GM12878 (cell line): ENCODE measurements at regions not wholly inside any gene's neighbourhood (a gene's known extent, or its start where the extent isn't known, plus 50 kb on each side); places are given as distances from the start of the nearest gene placed in this dataset.

ENCODE experiments used
- ATAC-seq: fragments of 200-7000 bp; cut with Tn5 transposase; 3 replicates; pipeline ENCODE4 v1.9.1; 2020; ENCODE audit warnings: mild to moderate bottlenecking, moderate library complexity
- BruUV-seq: library from RNA; stranded (reverse); fragments of 400-500 nt; replicated peaks from 2 replicates; lab custom pipeline; 2021; lab: Mats Ljungman, UMichigan
- CTCF ChIA-PET: fragments of 300-600 bp; sonication (Branson Sonifier 250); formaldehyde crosslinking; extraction: SDS; loops from one replicate; lab custom pipeline; 2021; ENCODE audit warnings: inconsistent platforms; lab: Yijun Ruan, JAX
- POLR2A ChIA-PET: fragments of 350-600 bp; formaldehyde crosslinking; extraction: SDS; loops from one replicate; lab custom pipeline; 2021; ENCODE audit warnings: inconsistent platforms; lab: Charles Lee
- RAD21 ChIA-PET: fragments of 300-600 bp; sonication (Branson Sonifier 250); formaldehyde crosslinking; loops from one replicate; lab custom pipeline; 2023; ENCODE audit warnings: antibody characterized with exemption; ENCODE audit not compliant: unreplicated experiment; lab: Charles Lee
- SMC1A ChIA-PET: fragments of 300-600 bp; sonication (Branson Sonifier 250); formaldehyde crosslinking; loops from one replicate; lab custom pipeline; 2023; ENCODE audit not compliant: unreplicated experiment, uncharacterized antibody; lab: Charles Lee
- DNase-seq: peaks from one replicate; pipeline ENCODE4 v3.0.0-alpha.2; 2011; ENCODE audit warnings: low read depth, low spot score
- FAIRE-seq: peaks from 3 replicates; lab custom pipeline; 2011; peaks lifted over from hg19 to GRCh38; lab: Jason Lieb, UNC
- H2AFZ ChIP-seq: 2 replicates; pipeline ENCODE4 v1.6.0; 2011; ENCODE audit warnings: low read depth, low read length, control low read depth; ENCODE audit not compliant: control insufficient read depth
- H3K27ac ChIP-seq: 2 replicates; pipeline ENCODE4 v1.5.1; 2011; ENCODE audit warnings: control low read depth; ENCODE audit not compliant: control insufficient read depth, insufficient read depth
- H3K27me3 ChIP-seq, 2 experiments: replicated peaks in 1 of 2; 2 replicates each; pipeline versions ENCODE4 v1.6.0 to v1.6.1; 2011; ENCODE audit warnings: low read length in 1 of 2; ENCODE audit not compliant: control insufficient read depth in 2 of 2, insufficient read depth in 2 of 2
- H3K36me3 ChIP-seq, 2 experiments: 2 replicates each; pipeline ENCODE4 v1.5.1; 2011; ENCODE audit warnings: low read length in 1 of 2; ENCODE audit not compliant: control insufficient read depth in 2 of 2, insufficient read depth in 2 of 2
- H3K4me1 ChIP-seq: 2 replicates; pipeline ENCODE4 v1.6.1; 2011; ENCODE audit warnings: mild to moderate bottlenecking, low read length, moderate library complexity, mixed read lengths; ENCODE audit not compliant: control insufficient read depth, insufficient read depth
- H3K4me2 ChIP-seq: 2 replicates; pipeline ENCODE4 v1.6.0; 2011; ENCODE audit warnings: control low read depth; ENCODE audit not compliant: control insufficient read depth, insufficient read depth
- H3K4me3 ChIP-seq: fragments of 200-600 bp; sonication (generic); 2 replicates; pipeline ENCODE4 v1.5.1; 2016
- H3K79me2 ChIP-seq: 2 replicates; pipeline ENCODE4 v1.6.0; 2011; ENCODE audit warnings: low read length; ENCODE audit not compliant: control insufficient read depth, insufficient read depth
- H3K9ac ChIP-seq: 2 replicates; pipeline ENCODE4 v1.8.0; 2011; ENCODE audit warnings: low read length, control low read depth, mixed read lengths; ENCODE audit not compliant: control insufficient read depth, insufficient read depth
- H3K9me3 ChIP-seq: replicated peaks from 3 replicates; pipeline ENCODE4 v1.5.1; 2011; ENCODE audit warnings: mild to moderate bottlenecking, low read length; ENCODE audit not compliant: control insufficient read depth, insufficient read depth
- H4K20me1 ChIP-seq: 2 replicates; pipeline ENCODE4 v1.6.0; 2011; ENCODE audit not compliant: control insufficient read depth, insufficient read depth
- EP300 ChIP-seq, 2 experiments: fragments of 150-350 bp in 1 of 2; IDR thresholded peaks; 2 replicates each; pipeline ENCODE4 v1.6.1; 2011 to 2012; ENCODE audit warnings: low read depth in 2 of 2, low read length in 2 of 2, borderline replicate concordance in 1 of 2, improper control_type of control experiment in 1 of 2, inconsistent platforms in 1 of 2; ENCODE audit not compliant: control insufficient read depth in 1 of 2
- MTA2 ChIP-seq: fragments of 450-650 bp; IDR thresholded peaks from 2 replicates; pipeline ENCODE4 v1.6.1; 2016; ENCODE audit warnings: low read depth, mild to moderate bottlenecking, moderate library complexity
- NBN ChIP-seq: fragments of 450-650 bp; IDR thresholded peaks from 2 replicates; pipeline ENCODE4 v1.6.1; 2016
- NR2C2 ChIP-seq: IDR thresholded peaks from 2 replicates; pipeline ENCODE4 v1.6.1; 2011; ENCODE audit warnings: borderline replicate concordance, low read depth; ENCODE audit not compliant: control insufficient read depth, insufficient read length
- PML ChIP-seq: IDR thresholded peaks from 2 replicates; pipeline ENCODE4 v1.6.1; 2012; ENCODE audit warnings: low read length, inconsistent platforms
- SP1 ChIP-seq: IDR thresholded peaks from one replicate; pipeline ENCODE4 v1.6.1; 2011; ENCODE audit warnings: low read depth, low read length
- SREBF2 ChIP-seq: IDR thresholded peaks from 2 replicates; pipeline ENCODE4 v1.6.1; 2012; ENCODE audit warnings: mild to moderate bottlenecking, low read length
- ZNF384 ChIP-seq: IDR thresholded peaks from 2 replicates; pipeline ENCODE4 v1.6.1; 2012; ENCODE audit warnings: low read depth, mild to moderate bottlenecking, low read length, improper control_type of control experiment, borderline replicate concordance
- WGBS: methylation state at CpG from one replicate; pipeline ENCODE4 v1.1.6; 2016; ENCODE audit warnings: low lambda C conversion rate; ENCODE audit not compliant: insufficient replicate concordance, insufficient coverage; ENCODE audit errors: missing lambda C conversion rate; 5-methylcytosine and 5-hydroxymethylcytosine counted together
- in situ Hi-C: fragments of 300-500 bp; cut with MboI; formaldehyde crosslinking; loops from 9 replicates; pipeline ENCODE4 v1.14.3; 2018; ENCODE audit warnings: mixed read lengths
- intact Hi-C: fragments of 100-400 bp; cut with micrococcal nuclease; formaldehyde crosslinking; loops from one replicate; pipeline ENCODE4 v1.14.2; 2022; ENCODE audit not compliant: unreplicated experiment
- TF ChIP-seq, protein P1 (sequence below): fragments of 450-650 bp; IDR thresholded peaks from 2 replicates; pipeline ENCODE4 v1.6.1; 2016; ENCODE audit warnings: mild to moderate bottlenecking, moderate library complexity, borderline replicate concordance
- TF ChIP-seq, protein P2 (sequence below): fragments of 450-650 bp; IDR thresholded peaks from 2 replicates; pipeline ENCODE4 v1.6.1; 2017; ENCODE audit warnings: antibody characterized with exemption, mild to moderate bottlenecking, moderate library complexity

DNA sequence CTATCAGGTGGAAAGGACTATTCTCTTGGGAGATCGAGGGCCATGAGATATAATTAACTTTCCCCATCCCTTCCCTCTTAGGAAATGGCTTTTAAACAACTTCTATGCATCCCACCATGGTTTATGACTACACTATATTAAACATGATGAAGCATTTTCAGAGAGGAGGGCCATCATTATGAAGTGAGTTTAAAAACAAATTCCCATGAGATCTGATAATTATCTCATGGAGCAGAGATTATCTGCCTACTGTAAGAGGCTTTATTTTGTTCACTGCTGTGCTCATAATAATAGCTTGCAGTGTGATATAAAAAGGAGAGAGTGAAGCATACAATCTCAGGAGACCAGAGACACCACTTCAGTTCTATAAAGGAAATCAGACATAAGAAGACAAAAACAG is 330.5 kb upstream of the ZFP42 start (continued):
- TF ChIP-seq, protein P1, sequence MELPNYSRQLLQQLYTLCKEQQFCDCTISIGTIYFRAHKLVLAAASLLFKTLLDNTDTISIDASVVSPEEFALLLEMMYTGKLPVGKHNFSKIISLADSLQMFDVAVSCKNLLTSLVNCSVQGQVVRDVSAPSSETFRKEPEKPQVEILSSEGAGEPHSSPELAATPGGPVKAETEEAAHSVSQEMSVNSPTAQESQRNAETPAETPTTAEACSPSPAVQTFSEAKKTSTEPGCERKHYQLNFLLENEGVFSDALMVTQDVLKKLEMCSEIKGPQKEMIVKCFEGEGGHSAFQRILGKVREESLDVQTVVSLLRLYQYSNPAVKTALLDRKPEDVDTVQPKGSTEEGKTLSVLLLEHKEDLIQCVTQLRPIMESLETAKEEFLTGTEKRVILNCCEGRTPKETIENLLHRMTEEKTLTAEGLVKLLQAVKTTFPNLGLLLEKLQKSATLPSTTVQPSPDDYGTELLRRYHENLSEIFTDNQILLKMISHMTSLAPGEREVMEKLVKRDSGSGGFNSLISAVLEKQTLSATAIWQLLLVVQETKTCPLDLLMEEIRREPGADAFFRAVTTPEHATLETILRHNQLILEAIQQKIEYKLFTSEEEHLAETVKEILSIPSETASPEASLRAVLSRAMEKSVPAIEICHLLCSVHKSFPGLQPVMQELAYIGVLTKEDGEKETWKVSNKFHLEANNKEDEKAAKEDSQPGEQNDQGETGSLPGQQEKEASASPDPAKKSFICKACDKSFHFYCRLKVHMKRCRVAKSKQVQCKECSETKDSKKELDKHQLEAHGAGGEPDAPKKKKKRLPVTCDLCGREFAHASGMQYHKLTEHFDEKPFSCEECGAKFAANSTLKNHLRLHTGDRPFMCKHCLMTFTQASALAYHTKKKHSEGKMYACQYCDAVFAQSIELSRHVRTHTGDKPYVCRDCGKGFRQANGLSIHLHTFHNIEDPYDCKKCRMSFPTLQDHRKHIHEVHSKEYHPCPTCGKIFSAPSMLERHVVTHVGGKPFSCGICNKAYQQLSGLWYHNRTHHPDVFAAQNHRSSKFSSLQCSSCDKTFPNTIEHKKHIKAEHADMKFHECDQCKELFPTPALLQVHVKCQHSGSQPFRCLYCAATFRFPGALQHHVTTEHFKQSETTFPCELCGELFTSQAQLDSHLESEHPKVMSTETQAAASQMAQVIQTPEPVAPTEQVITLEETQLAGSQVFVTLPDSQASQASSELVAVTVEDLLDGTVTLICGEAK, result no peak
- no peak for TF ChIP-seq PML
- TF ChIP-seq SP1, result no peak
- no peak for TF ChIP-seq SREBF2
- TF ChIP-seq NBN, result no peak
- TF ChIP-seq MTA2, result no peak
- TF ChIP-seq EP300 (IDR thresholded peaks at IDR 0.05; ENCODE audit: borderline replicate concordance in 1 of 2, control insufficient read depth in 1 of 2, low read depth in 2 of 2, low read length in 2 of 2), result no peak

DNA sequence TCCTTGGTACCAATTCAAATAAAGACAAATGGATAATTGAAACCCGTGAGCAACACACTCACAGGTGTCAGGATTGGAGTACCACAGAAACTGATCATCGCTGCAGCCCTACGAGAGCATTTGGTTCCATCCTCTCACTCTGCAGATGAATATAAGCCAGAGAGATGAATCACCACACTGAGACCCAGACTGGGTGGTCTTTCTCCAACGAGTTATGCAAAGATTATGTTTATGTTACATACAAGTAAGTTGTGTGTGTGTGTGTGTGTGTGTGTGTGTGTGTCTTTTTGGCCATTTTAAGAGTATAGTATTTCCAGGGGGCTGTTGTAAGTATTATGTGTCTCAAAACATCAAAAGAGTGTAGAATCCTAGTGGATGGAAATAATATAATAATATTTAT is 329.5 kb upstream of the ZFP42 start:
- SMC1A ChIA-PET, result no interaction called here
- ATAC-seq (no peak), DNase-seq (no peak), FAIRE-seq (no peak)
- Histone ChIP-seq H3K4me1 (no peaks in the 10 kb centered on the region), H3K4me3 (no peak overlapping the region), H3K36me3 (no peaks in the 10 kb centered on the region), H3K9me3 (no peaks in the 10 kb centered on the region; the same call in 2 of the 3 replicates), H3K79me2 (no peaks in the 10 kb centered on the region), H3K27ac (no peak overlapping the region), H3K27me3 (no peaks in the 10 kb centered on the region), H2AFZ (no peak overlapping the region), H4K20me1 (no peaks in the 10 kb centered on the region), H3K9ac (no peak overlapping the region), H3K4me2 (no peak overlapping the region)
- BruUV-seq, result no TSS peak
- CTCF ChIA-PET, result no interaction called here
- in situ Hi-C loops (no loop called here), intact Hi-C loops (no loop called here)
- TF ChIP-seq MTA2, result no peak
- TF ChIP-seq, protein P2, sequence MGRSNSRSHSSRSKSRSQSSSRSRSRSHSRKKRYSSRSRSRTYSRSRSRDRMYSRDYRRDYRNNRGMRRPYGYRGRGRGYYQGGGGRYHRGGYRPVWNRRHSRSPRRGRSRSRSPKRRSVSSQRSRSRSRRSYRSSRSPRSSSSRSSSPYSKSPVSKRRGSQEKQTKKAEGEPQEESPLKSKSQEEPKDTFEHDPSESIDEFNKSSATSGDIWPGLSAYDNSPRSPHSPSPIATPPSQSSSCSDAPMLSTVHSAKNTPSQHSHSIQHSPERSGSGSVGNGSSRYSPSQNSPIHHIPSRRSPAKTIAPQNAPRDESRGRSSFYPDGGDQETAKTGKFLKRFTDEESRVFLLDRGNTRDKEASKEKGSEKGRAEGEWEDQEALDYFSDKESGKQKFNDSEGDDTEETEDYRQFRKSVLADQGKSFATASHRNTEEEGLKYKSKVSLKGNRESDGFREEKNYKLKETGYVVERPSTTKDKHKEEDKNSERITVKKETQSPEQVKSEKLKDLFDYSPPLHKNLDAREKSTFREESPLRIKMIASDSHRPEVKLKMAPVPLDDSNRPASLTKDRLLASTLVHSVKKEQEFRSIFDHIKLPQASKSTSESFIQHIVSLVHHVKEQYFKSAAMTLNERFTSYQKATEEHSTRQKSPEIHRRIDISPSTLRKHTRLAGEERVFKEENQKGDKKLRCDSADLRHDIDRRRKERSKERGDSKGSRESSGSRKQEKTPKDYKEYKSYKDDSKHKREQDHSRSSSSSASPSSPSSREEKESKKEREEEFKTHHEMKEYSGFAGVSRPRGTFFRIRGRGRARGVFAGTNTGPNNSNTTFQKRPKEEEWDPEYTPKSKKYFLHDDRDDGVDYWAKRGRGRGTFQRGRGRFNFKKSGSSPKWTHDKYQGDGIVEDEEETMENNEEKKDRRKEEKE, result no peak
- TF ChIP-seq ZNF384, result no peak
- no peak for TF ChIP-seq NR2C2
- 2% methylated on average over 4 of the region's 4 CpGs for WGBS
- RAD21 ChIA-PET, result no interaction called here
- POLR2A ChIA-PET, result no interaction called here
